Tibial nerve (tissue), 4 donors: ENCODE measurements at regions not wholly inside any gene's neighbourhood (a gene's known extent, or its start where the extent isn't known, plus 50 kb on each side); places are given as distances from the start of the nearest gene placed in this dataset.
A peak's percentile ranks its signal among the peaks of the same experiment; 100 is the strongest.
"Not testable (repeated sequence)": the region's sequence is repeated elsewhere in the genome, so short reads cannot be mapped to it uniquely, and the experiment has no call there.

ENCODE experiments used
- DNase-seq, 2 donors: peaks; one replicate each; pipeline ENCODE4 v3.0.0-alpha.2; 2019; ENCODE audit warnings: low spot score in 2 of 2
- H3K27ac ChIP-seq, 4 donors: fragments of 200-600 bp; sonication (generic) in 3 of 4; one replicate each; pipeline ENCODE4 v1.5.1; 2017 to 2019; ENCODE audit warnings: mild to moderate bottlenecking in 1 of 4
- H3K27me3 ChIP-seq, 2 donors: fragments of 200-600 bp; sonication (generic) in 1 of 2; one replicate each; pipeline versions ENCODE4 v1.5.1 to v1.6.0; 2017 to 2019
- H3K36me3 ChIP-seq, 3 donors: fragments of 200-600 bp; sonication (generic); one replicate each; pipeline ENCODE4 v1.5.1; 2018 to 2019
- H3K4me1 ChIP-seq, 4 donors: fragments of 200-600 bp; sonication (generic) in 3 of 4; one replicate each; pipeline ENCODE4 v1.5.1; 2017 to 2019
- H3K4me3 ChIP-seq, 4 donors: fragments of 200-600 bp; sonication (generic) in 3 of 4; one replicate each; pipeline ENCODE4 v1.5.1; 2017 to 2019; ENCODE audit warnings: mild to moderate bottlenecking in 1 of 4, moderate library complexity in 1 of 4
- H3K9me3 ChIP-seq, 4 donors: fragments of 200-600 bp; sonication (generic) in 3 of 4; one replicate each; pipeline ENCODE4 v1.5.1; 2017 to 2019
- CTCF ChIP-seq, 5 experiments: fragments of 200-600 bp in 3 of 5; fragments of 450-650 bp in 2 of 5; sonication (generic) in 3 of 5; IDR thresholded peaks; one replicate each; pipeline ENCODE4 v1.5.1; 2016 to 2019; ENCODE audit warnings: antibody characterized with exemption in 5 of 5, mild to moderate bottlenecking in 3 of 5, moderate library complexity in 2 of 5
- EP300 ChIP-seq, 2 donors: sonication (generic); formaldehyde crosslinking; IDR thresholded peaks; one replicate each; pipeline ENCODE4 v1.6.1; 2017; ENCODE audit warnings: antibody characterized with exemption in 2 of 2, mild to moderate bottlenecking in 1 of 2
- POLR2A ChIP-seq, 2 donors: fragments of 450-650 bp; IDR thresholded peaks; one replicate each; pipeline ENCODE4 v1.6.1; 2017; ENCODE audit warnings: antibody characterized with exemption in 2 of 2, mild to moderate bottlenecking in 2 of 2, moderate library complexity in 2 of 2
- WGBS, 2 donors: methylation state at CpG; one replicate each; pipeline ENCODE4 v1.1.5; 2018; 5-methylcytosine and 5-hydroxymethylcytosine counted together

GRCh38 chrX:2630008-2630934 is 60.8 kb upstream of the CD99 start:
- Histone ChIP-seq H3K36me3 (peaks cover 0 to 37% (median 0%) of the 10 kb centered on the region in 3 donors), H3K27ac (peak overlapping the region in 3 of 4 donors; percentile 58 to 72 (median 59)), H3K9me3 (peaks cover 0 to 24% (median 0%) of the 10 kb centered on the region in 4 donors), H3K4me3 (peak overlapping the region in 1 of 4 donors; percentile 18)
- not testable (repeated sequence) for H3K27me3 ChIP-seq, H3K4me1 ChIP-seq
- 77 to 79% methylated on average over 5 of the region's 5 CpGs for WGBS, 2 donors
- peak in 1 of 2 donors; percentile 47 for DNase-seq
- peak in 1 of 2 donors; percentile 21 for TF ChIP-seq EP300 (IDR thresholded peaks at IDR 0.05)

- TF ChIP-seq POLR2A (IDR thresholded peaks at IDR 0.05) (no peak), CTCF (IDR thresholded peaks at IDR 0.05) (no peak), EP300 (IDR thresholded peaks at IDR 0.05) (no peak)
- peak overlapping the region in 3 of 4 donors; percentile 58 to 72 (median 59) for H3K27ac ChIP-seq
- H3K9me3 ChIP-seq: peaks cover 0 to 24% (median 0%) of the 10 kb centered on the region in 4 donors
- 75 to 84% methylated on average over 6 of the region's 6 CpGs for WGBS, 2 donors
- H3K4me3 ChIP-seq: no peak overlapping the region
- no peaks in the 10 kb centered on the region for H3K27me3 ChIP-seq
- DNase-seq: no peak
- H3K36me3 ChIP-seq: peaks cover 0 to 43% (median 0%) of the 10 kb centered on the region in 3 donors
- no peaks in the 10 kb centered on the region for H3K4me1 ChIP-seq
Measured at GRCh38 chrX:2629316-2630007, 61.6 kb upstream of the CD99 start.

GRCh38 chrX:2628751-2629315 is 62.3 kb upstream of the CD99 start:
- no peak overlapping the region for H3K4me3 ChIP-seq
- 51 to 57% methylated on average over 2 of the region's 2 CpGs for WGBS, 2 donors
- TF ChIP-seq EP300 (IDR thresholded peaks at IDR 0.05): no peak
- TF ChIP-seq CTCF (IDR thresholded peaks at IDR 0.05): no peak
- TF ChIP-seq POLR2A (IDR thresholded peaks at IDR 0.05): no peak
- peak overlapping the region in 1 of 4 donors; percentile 72 for H3K27ac ChIP-seq
- DNase-seq: no peak
- H3K4me1 ChIP-seq: no peaks in the 10 kb centered on the region
- H3K9me3 ChIP-seq: peaks cover 0 to 24% (median 0%) of the 10 kb centered on the region in 4 donors
- H3K36me3 ChIP-seq: peaks cover 0 to 49% (median 0%) of the 10 kb centered on the region in 3 donors
- H3K27me3 ChIP-seq: no peaks in the 10 kb centered on the region

DNA sequence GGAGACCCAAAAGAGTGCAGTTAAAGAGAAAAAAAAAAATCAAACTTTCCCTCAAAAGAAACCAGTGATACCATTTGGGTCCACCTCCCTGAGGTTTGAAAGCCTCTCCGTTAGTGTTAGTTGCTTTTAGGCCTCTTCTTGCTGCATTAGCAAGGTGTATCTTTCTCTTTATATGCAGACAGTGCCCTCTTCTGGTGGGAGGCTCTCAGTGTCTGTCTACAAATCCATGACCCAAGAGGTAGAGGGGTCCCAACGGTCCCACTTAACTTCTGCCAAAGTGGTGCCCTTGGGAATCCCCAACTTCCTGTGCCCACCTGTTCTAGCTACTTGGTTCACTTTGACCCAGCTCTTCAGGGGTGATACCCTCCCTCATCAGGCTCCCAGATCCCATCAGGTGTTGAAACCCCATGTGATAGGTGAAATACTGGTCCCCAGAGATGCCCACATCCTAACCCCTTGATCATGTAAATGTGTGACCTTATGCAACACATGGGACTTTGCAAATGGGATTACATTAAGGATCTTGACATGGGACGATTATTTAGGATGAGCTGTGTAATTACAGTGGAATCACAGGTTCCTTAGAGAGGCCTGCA is 63.7 kb upstream of the CD99 start:
- peak; percentile 7 to 25 (median 23) for TF ChIP-seq CTCF (IDR thresholded peaks at IDR 0.05)
- TF ChIP-seq EP300 (IDR thresholded peaks at IDR 0.05): no peak
- no peak overlapping the region for H3K4me3 ChIP-seq
- peaks cover 0 to 64% (median 0%) of the 10 kb centered on the region in 3 donors for H3K36me3 ChIP-seq
- WGBS, 2 donors: 46 to 55% methylated on average over 3 of the region's 3 CpGs
- no peak overlapping the region for H3K27ac ChIP-seq
- H3K27me3 ChIP-seq: no peaks in the 10 kb centered on the region
- DNase-seq: peak in 1 of 2 donors; percentile 56
- H3K4me1 ChIP-seq: no peaks in the 10 kb centered on the region
- H3K9me3 ChIP-seq: peaks cover 0 to 24% (median 0%) of the 10 kb centered on the region in 4 donors

GRCh38 chrX:2626750-2627149 is 64.3 kb upstream of the CD99 start:
- Histone ChIP-seq H3K36me3 (peaks cover 0 to 70% (median 0%) of the 10 kb centered on the region in 3 donors), H3K4me3 (no peak overlapping the region), H3K9me3 (peaks cover 0 to 24% (median 0%) of the 10 kb centered on the region in 4 donors), H3K27ac (no peak overlapping the region), H3K4me1 (no peaks in the 10 kb centered on the region), H3K27me3 (no peaks in the 10 kb centered on the region)
- DNase-seq: no peak
- 67 to 90% methylated on average over 2 of the region's 2 CpGs for WGBS, 2 donors
- TF ChIP-seq POLR2A (IDR thresholded peaks at IDR 0.05): no peak
- no peak for TF ChIP-seq CTCF (IDR thresholded peaks at IDR 0.05)
- TF ChIP-seq EP300 (IDR thresholded peaks at IDR 0.05): no peak
